ENCODE measurements at regions not wholly inside any gene's neighbourhood (a gene's known extent, or its start where the extent isn't known, plus 50 kb on each side); places are given as distances from the start of the nearest gene placed in this dataset.

DNA sequence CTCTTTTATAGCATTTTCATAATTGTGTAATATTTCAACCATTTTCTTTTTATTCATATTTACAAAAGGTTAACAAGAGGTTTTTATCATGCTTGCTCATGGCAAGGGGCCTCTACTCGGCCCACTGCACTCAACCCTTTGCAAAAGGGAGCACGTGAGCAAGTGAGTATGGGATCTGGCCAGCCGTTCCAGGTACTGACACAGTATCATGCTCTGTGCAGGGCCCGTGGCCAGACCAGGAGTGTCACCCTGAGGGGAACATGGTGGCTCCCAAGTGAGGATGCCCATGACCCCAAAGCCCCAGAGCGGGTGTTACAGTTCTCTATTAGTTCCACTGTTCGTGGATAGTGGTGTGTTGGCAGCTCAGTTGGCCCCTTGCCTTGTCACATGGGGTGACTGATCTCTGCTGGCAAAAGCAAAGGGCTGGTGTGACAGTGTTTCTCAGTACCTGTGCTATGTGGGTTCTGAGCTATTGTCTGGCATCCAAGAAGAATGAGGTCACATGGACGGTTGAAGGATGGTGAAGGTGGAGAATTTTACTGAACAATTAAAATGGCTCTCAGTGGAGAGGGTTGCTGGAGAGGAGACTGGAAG is 777.2 kb upstream of the ADAMTS5 start:
- no peak for DNase-seq

DNA sequence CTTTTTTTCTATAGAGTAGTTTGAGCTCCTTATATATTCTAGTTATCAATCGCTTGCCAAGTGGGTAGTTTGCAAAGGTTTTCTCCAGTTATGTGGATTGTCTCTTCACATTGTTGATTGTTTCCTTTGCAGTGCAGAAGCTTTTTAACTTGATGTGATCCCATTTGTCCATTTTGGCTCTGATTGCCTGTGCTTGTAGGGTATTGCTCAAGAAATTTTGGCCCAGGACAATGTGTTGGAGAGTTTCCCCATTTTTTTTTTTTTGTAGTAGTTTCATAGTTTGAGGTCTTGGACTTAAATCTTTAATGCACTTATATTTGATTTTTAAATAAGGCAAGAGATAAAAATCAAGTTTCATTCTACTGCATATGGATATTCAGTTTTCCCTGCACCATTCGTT is 774.8 kb upstream of the ADAMTS5 start:
- no peak for DNase-seq

DNA sequence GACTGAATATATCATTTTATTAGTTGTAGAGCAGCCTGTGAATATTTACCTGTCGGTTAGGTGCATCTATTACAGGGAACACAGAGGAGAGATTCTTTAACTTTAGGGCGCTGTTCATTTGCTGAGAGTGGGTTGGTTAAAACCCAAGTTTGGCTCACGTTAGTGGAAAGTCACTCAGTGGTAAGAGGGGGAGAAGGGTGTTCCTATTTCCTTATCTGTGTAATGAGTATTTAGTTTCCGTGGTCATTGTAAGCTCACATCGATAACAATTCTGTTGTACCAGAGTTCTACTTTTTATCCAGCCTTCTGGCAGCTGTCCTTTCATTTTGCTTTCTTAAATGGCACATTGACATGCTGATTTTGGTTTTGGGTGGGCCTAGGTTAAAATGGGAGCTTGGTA is 773.2 kb upstream of the ADAMTS5 start:
- no peak for DNase-seq

DNA sequence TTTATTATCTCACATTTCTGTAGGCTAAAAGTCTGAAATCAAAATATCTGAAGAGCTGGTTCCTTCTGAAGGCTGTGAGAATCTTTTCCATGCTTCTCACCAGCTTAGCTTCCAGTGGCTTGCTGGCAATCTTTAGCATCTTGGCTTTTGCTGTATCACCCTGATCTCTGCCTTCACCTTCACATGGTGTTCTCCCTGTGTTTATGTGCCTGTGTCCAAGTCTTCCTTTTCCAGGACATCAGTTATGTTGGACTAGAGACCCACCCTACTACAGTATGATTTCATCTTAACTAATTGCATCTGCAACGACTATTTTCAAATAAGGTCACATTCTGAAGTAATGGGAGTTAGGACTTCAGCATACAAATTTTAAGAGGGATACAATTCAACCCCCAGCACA is 772.3 kb upstream of the ADAMTS5 start:
- DNase-seq, result no peak

DNA sequence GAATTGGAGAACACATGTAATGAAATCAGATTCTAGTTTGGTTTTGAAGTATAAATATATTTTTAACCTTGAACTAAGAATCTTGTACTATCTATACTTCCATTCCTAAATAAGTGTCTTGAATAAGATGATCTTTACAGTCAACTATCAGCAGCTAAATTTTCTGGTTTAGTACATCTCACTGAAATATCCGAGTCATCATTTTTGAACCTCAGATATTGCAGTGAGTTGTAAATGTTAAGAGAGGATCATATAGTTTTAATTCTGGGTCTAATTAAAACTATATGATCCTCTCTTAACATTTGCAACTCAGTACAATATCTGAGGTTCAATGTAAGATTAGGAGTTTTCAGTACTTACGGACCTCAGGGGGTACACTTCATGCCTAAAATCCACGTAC is 768.8 kb upstream of the ADAMTS5 start:
- no peak for DNase-seq

DNA sequence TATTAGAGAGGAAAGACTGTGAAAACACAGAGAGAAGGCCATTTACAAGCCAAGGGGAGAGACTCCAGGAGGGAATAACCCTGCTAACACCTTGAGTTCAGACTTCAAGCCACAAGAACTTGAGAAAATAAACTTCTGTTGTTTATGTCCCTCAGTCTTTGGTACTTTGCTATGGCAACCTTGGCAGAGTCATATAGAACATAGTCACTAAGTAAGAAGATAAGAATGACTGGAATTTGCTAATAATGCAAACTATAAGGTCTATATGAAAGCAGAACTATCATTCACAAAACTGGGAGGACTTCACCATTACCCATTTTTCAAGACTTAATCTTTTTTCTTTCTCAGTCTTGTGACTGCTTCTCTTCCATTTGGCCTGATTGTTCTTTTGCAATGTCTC is 767.3 kb upstream of the ADAMTS5 start:
- DNase-seq, result no peak

DNA sequence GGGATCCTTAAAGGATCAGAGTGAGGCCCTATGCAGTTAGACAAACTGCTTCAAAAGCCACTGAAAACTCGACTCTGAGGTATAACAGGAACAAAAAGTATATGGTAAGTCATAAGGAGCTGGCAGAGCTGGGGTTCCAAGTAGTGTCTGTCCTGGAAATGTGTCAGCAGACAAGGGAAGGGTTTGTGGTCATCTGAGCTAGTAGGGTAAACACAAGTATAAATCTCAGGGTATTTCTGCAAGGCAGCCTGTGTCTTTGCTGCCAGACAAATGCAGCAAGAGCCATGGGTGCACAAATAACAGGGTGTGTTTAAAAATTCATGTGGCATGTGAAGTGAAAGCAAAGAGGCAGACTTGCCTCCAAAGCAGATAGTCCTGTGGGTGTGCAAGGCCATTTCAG is 759.0 kb upstream of the ADAMTS5 start:
- no peak for DNase-seq

DNA sequence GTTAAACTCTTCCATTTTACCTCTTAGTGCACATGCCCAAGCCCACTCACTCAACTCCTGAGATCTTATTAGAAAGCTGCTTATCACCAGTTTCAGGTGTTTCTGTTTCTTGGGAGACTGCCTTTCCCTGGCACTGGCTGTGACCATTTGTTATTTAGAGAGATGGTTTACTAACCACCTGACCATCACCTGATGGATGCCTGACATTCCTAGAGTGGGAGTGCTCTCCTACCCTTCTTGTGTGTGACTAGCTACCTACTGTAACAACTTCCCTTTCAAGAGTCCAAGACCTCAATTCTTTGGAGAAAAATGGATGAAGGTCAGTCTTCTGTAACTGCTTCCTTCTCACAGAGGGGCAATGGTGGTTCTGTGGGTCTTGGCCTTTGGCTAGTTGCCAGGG is 755.2 kb upstream of the ADAMTS5 start:
- no peak for DNase-seq

DNA sequence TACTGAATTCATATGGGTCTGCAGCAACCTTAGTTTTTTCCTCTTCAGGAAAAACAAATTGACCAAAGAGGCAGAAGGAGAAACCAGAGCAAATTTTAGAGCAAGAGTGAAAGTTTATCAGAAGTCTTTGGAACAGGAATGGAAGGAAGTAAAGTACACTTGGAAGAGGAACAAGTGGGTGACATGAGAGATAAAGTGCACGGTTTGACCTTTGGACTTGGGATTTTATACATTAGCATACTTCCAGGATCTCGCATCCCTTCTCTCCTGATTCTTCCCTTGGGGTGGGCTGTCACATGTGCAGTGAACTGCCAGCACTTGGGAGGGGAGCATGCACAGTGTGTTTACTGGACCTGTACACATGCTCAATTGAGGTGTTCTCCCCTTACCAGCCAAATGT is 754.8 kb upstream of the ADAMTS5 start:
- DNase-seq, result no peak

DNA sequence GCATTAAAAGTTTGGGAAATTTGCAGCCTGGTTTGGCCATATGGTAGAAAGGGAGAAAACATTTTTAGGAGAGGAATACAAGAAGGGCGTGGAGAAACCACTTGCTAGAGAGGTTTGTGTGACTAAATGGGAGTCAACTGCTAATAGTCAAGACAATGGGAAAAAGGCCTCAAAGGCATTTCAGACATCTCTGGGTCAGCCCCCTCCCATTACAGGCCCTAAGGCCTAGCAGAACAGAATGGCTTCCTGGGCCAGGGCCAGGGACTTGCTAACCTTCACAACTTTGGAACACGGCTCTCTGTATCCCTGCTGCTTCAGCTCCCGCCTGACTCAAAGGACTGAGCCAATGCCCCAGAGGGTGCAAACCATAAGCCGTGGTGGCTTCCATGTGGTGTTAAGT is 752.3 kb upstream of the ADAMTS5 start:
- DNase-seq, result no peak

DNA sequence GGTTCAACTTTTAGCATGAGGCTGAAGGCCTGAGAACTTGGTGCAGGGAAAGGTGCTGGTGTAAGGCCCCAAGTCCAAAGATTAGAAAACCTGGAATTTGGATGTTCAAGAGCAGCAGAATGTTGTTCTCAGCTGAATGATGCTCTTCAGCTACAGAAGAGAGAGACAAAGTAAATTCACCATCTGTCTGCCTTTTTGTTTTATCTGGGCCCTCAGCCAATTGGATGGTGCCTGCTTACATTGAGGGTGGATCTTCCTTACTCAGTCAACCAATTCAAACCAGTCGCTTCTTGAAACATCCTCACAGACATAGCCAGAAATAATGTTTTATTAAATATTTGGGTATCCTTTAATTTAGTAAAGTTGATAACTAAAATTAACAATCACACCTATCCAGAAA is 748.2 kb upstream of the ADAMTS5 start:
- no peak for DNase-seq

DNA sequence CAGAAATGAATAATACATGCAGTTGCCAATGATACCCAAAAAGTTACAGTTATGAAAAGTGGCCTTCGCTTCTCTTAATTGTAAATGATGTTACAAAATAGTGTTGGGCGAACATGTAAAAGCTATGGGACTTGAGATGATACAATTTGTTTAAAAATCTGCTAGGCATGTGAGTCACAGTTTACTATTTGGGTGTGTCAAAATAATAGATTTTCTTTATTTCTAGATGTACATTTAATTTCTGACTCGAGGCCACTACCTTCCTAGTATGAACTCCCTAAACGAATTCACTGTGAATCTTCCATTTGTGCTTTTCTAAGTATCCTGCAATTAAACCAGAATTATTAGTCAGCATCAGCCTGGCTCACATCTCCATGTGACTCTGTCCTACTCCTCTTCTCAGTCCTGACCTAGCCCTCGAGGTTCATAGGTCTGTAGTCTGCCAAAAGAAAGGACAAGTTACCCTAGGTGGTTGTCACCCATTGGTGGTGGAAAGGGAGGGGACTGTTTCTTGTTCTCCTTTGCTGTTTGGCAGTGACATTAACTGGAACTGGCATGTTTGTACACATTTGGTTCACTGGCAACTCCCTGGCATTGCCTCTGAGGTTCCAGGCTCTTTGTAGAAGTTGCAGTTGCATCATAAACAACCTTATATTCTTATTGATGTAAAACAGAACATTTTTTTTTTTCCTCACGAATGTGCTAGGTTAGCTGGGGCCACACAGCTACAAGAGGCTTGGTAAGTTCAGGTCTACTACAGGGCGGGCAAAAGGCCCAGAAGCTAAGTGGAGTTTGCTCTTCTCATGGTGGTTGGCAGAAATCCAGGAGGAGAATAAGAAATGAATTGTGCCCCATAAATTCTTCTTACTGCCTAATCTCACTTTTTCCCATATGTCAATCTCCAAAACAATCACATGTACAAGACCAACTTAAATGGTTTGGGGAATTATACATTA is 746.5 kb upstream of the ADAMTS5 start:
- no peak for DNase-seq

DNA sequence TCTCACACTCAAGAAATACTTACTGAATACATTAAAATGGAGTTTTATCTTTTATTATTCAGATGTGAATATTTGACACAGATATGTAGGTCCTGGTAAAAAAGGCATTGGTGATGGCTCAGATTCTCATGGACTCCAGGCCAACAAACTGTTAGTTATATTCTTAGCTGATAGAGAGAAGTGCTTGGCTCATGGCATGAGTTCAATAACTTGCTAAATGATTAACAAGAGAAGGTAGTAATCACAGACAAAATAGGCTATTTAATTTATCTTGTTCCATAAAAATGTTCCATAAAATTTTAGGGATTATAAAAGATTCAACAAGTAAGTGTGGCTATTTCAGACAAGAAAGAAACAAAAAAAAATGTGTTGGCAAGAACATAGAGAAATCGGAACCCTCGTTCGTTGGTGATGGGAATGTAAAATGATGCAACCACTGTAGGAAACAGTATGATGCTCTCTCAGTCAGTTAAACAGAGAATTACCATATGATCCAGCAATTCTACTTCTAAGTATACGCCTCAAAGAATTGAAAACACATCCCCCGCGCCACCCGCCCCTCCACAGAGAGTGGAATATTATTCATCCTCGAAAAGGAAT is 737.8 kb upstream of the ADAMTS5 start:
- no peak for DNase-seq

DNA sequence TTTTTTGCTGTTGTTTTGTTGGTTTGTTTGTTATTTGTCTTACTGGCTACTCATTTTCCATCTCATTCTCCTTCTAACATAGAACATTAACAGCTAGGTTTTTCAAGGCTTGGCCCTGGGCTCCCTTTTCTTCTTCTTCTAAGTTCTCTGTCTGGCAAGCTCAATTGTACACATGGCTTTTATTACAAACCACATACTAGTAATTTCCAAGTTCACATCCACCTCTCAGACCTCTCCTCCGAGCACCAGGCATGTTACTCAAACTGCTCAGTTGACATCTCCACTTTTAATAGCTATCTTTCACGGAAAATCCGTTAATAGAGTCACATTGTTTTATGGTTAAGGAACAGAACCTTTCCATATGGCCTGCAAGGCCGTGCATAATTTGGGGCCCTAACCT is 736.9 kb upstream of the ADAMTS5 start:
- no peak for DNase-seq

DNA sequence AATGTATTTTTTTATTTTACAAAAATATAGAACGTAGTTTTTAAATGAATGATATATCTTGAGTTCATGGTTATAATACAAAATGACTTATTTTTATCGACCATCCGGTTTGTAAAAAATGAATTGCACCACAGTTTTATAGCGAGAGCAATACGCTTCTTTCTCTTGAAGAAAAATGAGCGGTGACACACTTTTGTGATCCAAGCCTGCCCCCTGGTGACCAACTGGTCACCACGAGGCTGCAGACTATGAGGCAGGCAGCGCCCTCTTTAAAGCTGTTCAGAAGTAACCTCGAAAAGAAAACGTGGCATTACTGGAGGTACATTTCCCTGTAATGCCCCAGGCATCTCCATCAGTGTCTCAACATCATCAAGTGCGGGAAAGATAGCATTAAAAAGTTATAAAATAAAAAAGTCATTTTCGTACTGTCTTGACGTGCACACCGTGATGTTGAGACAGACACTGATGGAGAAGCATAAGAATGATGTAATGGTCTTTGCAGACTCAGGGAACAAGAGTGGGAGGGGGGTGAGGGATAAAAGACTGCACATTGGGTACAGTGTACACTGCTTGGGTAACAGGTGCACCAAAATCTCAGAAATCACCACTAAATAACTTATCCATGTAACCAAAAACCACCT is 734.2 kb upstream of the ADAMTS5 start:
- DNase-seq, result peak; percentile 54

DNA sequence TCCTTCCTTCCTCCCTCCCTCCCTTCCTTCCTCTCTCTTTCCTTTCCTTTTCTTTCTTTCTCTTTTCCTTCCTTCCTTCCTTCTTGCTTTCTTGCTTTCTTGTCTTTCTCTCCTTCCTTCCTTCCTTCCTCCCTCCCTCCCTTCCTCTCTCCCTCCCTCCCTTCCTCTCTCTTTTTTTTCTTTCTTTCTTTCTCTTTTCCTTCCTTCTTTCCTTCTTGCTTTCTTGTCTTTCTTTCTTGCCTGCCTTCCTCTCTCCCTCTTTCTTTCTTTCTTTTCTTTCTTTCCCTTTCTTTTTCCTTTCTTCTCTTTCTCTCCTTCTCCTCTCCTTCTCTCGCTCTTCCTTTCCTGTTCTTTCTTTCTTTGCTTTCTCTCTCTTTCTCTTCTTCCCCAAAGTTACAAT is 728.4 kb upstream of the ADAMTS5 start:
- no peak for DNase-seq

DNA sequence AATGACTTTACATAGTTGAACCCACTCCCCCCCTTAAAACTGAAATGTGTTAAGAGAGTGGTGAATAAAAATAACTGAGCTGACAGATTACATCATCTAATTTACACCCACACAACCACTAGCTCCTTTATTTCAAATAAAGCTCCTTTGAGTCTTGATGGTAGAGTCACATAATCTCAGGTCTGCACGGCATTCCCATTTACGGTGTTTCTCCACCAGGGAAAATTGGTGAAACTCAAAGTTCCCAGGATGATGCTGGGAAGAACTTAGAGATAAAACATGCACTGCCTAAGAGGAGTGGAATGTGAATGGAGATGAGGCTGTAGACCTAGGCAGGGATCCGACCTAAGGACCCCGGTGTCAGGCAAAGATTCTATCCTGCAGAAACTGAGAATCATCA is 727.8 kb upstream of the ADAMTS5 start:
- DNase-seq, result no peak

DNA sequence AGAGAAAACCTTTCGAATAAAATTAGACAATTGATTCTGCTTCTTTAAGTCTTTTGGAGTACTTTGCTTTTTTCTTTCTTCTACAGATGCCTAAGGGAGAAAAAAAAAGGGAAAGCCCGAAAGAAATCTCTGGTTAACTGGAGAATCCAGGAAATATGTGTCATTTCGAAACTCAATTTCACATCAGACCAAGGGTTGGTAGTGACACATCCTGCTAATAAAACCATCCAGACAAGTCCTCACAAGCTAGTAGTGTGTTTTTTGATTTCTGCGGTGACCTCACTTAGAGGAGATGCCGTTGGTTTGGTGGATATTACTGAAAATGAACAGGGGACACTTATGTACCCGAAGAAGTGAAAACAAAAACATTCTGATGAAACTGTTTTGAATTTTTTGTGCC is 726.5 kb upstream of the ADAMTS5 start:
- DNase-seq, result no peak

DNA sequence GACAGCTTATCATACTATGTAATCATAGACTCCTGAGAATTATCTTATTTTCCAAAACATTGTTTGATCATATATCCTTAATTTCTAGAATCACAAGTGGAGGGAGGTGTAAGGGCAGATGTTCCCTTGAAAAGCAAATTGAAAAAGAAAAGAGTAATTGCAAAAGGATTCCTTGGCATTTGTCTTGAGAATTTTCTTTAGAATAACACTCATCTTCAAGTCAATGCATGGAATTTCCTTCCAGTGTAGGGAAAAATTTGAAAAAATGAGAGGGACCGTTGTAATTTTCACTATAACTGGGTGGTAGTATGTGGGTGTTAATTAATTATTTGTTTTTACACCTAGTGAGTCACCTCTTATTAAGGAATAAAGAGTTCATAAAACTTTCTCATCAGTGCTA is 724.6 kb upstream of the ADAMTS5 start:
- DNase-seq, result no peak

DNA sequence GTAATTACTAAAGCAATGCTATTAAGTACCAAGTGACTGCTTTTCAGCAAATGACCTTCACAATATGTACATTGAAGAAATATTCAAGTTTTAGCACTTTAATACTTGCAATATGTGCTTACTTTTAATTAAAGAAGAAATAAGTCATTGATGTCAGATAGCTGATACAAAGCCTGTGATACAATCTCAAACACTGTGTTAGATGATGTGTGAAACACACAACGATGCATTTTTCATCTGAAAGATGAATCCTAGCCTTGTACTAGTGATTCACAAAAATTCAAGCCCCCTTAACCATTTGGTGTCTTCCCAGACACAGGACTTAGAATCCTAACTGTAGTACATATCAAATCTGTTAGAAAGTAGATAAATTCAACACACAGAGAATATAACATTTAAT is 724.1 kb upstream of the ADAMTS5 start:
- DNase-seq, result no peak

DNA sequence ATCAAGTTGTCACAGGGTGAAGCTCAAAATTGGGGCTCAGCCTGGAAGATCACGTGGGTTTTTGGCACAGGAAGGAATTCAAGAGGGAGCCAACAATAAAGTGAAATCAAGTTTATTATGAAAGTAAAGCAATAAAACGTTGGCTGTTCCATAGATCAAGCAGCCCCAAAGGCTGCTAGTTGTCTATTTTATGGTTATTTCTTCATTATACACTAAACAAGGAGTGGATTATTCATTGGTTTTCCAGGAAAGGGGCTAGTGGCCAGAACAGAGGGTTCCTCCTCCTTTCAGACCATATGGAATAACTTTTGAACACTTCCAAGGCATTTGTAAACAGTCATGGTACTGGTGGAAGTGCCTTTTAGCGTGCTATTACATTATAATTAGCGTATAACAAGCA is 723.5 kb upstream of the ADAMTS5 start:
- DNase-seq, result no peak

DNA sequence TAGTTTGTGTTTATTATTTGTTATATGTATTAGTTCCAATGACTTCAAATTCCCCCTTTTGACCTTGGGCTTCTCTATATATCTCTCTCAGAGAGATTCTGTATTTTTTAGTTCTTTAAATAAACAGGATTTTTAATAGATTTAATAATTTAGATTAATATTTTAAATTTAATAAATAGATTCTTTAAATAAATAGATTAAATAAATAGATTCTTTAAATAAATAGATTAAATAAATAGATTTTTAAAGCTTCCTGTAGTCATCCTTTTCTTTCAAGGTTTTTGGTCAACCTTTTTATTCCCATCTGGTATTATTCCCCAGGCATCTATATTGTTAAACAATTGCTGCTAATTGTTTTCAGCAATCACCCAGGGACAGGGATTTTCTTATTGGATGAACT is 721.9 kb upstream of the ADAMTS5 start:
- DNase-seq, result no peak

DNA sequence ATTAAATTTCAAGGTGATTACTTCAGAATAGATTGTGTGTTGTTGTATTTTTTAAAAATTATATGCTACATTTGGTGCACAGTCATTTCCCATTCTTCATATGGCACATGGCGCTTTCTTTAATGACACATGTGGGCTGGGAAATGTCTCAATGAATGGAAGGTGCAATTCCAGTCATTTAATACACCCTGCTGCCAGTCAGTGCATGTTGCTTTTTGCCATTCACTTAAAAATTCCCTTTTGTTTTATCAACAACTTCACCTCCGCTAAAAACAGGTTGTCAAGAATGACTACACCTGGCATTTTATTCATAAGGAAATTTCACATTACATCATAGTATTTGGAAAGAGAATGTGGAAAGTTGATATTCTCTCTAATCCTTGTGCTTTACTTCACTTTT is 716.4 kb upstream of the ADAMTS5 start:
- DNase-seq, result no peak

Data from occipital lobe (tissue), 1 donor.